ENCODE measurements at regions not wholly inside any gene's neighbourhood (a gene's known extent, or its start where the extent isn't known, plus 50 kb on each side); places are given as distances from the start of the nearest gene placed in this dataset.

DNA sequence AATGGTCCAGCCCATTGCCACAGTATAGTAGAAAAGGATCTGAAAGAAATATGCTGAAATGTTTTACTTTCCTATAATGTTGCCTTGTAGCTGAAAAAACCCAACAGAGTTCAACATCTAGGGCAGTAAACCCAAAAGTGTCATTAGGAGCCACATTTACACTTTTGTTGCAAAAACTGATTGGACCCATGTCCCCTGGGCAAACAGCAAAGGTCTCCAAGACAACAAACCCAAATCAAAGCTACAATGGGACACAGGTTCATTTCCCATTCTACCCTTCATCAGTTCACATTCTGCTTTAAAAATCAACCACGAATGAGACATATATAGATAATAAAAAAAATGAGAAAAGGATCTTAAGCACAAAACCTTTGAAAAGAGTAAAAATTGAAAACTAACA, 744.8 kb downstream of the PCDH17 start:
- H3K4me3 Mint-ChIP-seq, result no peak overlapping the region
- no peak for DNase-seq
- no peak overlapping the region for H2AK5ac ChIP-seq (ENCODE audit: insufficient read length, low read length)
- H3K9me3 ChIP-seq (ENCODE audit: control insufficient read depth, low read depth, low read length), result no peaks in the 10 kb centered on the region
- H2BK20ac ChIP-seq (ENCODE audit: low read depth, low read length, poor library complexity, severe bottlenecking), result no peak overlapping the region
- no peaks in the 10 kb centered on the region for H3K23me2 ChIP-seq (ENCODE audit: insufficient read length, low read depth, low read length, poor library complexity, severe bottlenecking)
- H2BK120ac ChIP-seq (ENCODE audit: low read depth, low read length, poor library complexity, severe bottlenecking), result no peak overlapping the region
- no peak overlapping the region for H2AFZ ChIP-seq (ENCODE audit: low read length)
- H4K91ac ChIP-seq (ENCODE audit: insufficient read length, low read depth, low read length), result no peak overlapping the region
- no peaks in the 10 kb centered on the region for H3K4me1 ChIP-seq (ENCODE audit: insufficient read depth, low read length)
- H3K27ac Mint-ChIP-seq, result no peak overlapping the region
- no peak overlapping the region for H3K56ac ChIP-seq (ENCODE audit: insufficient read length, low read depth, low read length)
- no peaks in the 10 kb centered on the region for H3K79me1 ChIP-seq (ENCODE audit: insufficient read depth, low read depth, low read length, poor library complexity, severe bottlenecking)
- no peaks in the 10 kb centered on the region for H3K36me3 Mint-ChIP-seq (ENCODE audit: insufficient read depth in 1 of 3, low read depth in 3 of 3)
- no peak overlapping the region for H4K5ac ChIP-seq (ENCODE audit: insufficient read length, low read depth, low read length)
- no peak overlapping the region for H3K14ac ChIP-seq (ENCODE audit: insufficient read depth, low read length)
- no peak overlapping the region for H4K8ac ChIP-seq (replicated peaks; ENCODE audit: insufficient read length, low read depth, low read length)
- no peak overlapping the region for H3K9ac ChIP-seq (ENCODE audit: extremely low read depth, insufficient read length, low read length)
- no peak overlapping the region for H3K4me2 ChIP-seq (ENCODE audit: insufficient read depth, insufficient read length, low read length)
- no peak overlapping the region for H2BK5ac ChIP-seq (ENCODE audit: insufficient read length, low read length)
- H2BK12ac ChIP-seq (ENCODE audit: insufficient read length, low read depth, low read length), result no peak overlapping the region
- H3K9me3 Mint-ChIP-seq, result no peaks in the 10 kb centered on the region
- H3K23ac ChIP-seq (ENCODE audit: insufficient read length, low read depth, low read length), result no peak overlapping the region
- no peak for TF ChIP-seq CTCF (conservative IDR thresholded peaks at IDR 0.05)
- no peak overlapping the region for H3K27ac ChIP-seq (ENCODE audit: insufficient read length, low read depth, low read length)
- no peaks in the 10 kb centered on the region for H3K4me1 Mint-ChIP-seq
- no peak overlapping the region for H3K4ac ChIP-seq (ENCODE audit: low read depth, low read length)
- no peak overlapping the region for H3T11ph ChIP-seq (ENCODE audit: low read length)
- no peaks in the 10 kb centered on the region for H3K27me3 ChIP-seq (ENCODE audit: insufficient read depth, low read length)
- WGBS (ENCODE audit: extremely low coverage, insufficient read length, low lambda C conversion rate), result no CpG with 5 or more reads among the region's 1 CpG
- no peak overlapping the region for H3K18ac ChIP-seq (ENCODE audit: insufficient read length, low read depth, low read length)
- H3K27me3 Mint-ChIP-seq (ENCODE audit: low read depth), result no peaks in the 10 kb centered on the region
- no peaks in the 10 kb centered on the region for H4K20me1 ChIP-seq (ENCODE audit: control insufficient read depth, insufficient read depth, insufficient read length)
- no peak overlapping the region for H2BK15ac ChIP-seq (ENCODE audit: low read depth, low read length)
- no peaks in the 10 kb centered on the region for H3K79me2 ChIP-seq (ENCODE audit: insufficient read depth, low read length)
